Breast epithelium (tissue), 3 donors: ENCODE measurements at regions not wholly inside any gene's neighbourhood (a gene's known extent, or its start where the extent isn't known, plus 50 kb on each side); places are given as distances from the start of the nearest gene placed in this dataset.

Experiments used
- POLR2A ChIP-seq: fragments of 450-650 bp; IDR thresholded peaks from one replicate; pipeline ENCODE4 v1.6.1; 2016; ENCODE audit warnings: antibody characterized with exemption, mild to moderate bottlenecking, moderate library complexity
- TF ChIP-seq, protein P1 (sequence below), 3 donors: fragments of 450-650 bp; IDR thresholded peaks; one replicate each; pipeline ENCODE4 v1.5.1; 2016 to 2017; ENCODE audit warnings: antibody characterized with exemption in 3 of 3, mild to moderate bottlenecking in 3 of 3, moderate library complexity in 3 of 3

DNA sequence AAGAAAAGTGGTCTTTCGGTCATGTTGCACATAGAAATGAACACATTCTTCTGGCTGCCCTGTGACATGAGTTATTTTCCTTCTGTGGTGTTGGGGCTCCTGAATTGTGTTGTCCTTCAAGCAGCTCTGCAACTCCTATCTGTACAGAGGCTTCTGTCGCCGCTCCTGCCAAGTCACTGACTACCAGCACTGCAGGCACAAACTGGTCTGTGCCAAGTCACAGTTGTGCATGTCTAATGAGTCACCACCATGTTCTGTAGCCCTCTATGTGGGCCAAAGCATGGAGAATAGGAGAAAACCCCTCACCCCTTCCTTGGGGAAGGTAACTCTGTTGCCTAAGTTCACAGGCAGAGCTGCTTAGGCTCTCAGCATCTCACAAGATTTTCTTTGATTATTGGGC lies 283.3 kb downstream of the RPL10L start:
- TF ChIP-seq, protein P1, sequence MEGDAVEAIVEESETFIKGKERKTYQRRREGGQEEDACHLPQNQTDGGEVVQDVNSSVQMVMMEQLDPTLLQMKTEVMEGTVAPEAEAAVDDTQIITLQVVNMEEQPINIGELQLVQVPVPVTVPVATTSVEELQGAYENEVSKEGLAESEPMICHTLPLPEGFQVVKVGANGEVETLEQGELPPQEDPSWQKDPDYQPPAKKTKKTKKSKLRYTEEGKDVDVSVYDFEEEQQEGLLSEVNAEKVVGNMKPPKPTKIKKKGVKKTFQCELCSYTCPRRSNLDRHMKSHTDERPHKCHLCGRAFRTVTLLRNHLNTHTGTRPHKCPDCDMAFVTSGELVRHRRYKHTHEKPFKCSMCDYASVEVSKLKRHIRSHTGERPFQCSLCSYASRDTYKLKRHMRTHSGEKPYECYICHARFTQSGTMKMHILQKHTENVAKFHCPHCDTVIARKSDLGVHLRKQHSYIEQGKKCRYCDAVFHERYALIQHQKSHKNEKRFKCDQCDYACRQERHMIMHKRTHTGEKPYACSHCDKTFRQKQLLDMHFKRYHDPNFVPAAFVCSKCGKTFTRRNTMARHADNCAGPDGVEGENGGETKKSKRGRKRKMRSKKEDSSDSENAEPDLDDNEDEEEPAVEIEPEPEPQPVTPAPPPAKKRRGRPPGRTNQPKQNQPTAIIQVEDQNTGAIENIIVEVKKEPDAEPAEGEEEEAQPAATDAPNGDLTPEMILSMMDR (IDR thresholded peaks at IDR 0.05): no peak
- TF ChIP-seq POLR2A: no peak
